HEK293 (cell line): ENCODE measurements at regions not wholly inside any gene's neighbourhood (a gene's known extent, or its start where the extent isn't known, plus 50 kb on each side); places are given as distances from the start of the nearest gene placed in this dataset.

Experiments
- CTCF ChIP-seq: fragments of 450-650 bp; formaldehyde crosslinking; IDR thresholded peaks from 2 replicates; pipeline ENCODE4 v1.5.1; 2016; ENCODE audit warnings: missing biosample characterization, missing genetic modification characterization
- ZNF146 ChIP-seq: fragments of 450-650 bp; formaldehyde crosslinking; IDR thresholded peaks from 2 replicates; pipeline ENCODE4 v1.5.1; 2016; ENCODE audit warnings: missing biosample characterization, missing genetic modification characterization
- ZNF274 ChIP-seq, 2 experiments: fragments of 200-500 bp in 1 of 2; fragments of 450-650 bp in 1 of 2; sonication (Bioruptor generic) in 1 of 2; formaldehyde crosslinking in 1 of 2; IDR thresholded peaks; 2 replicates each; pipeline versions ENCODE4 v1.5.1 to v1.6.1; 2014 to 2016; ENCODE audit warnings: borderline replicate concordance in 1 of 2, inconsistent platforms in 1 of 2, low read length in 1 of 2, missing biosample characterization in 1 of 2, missing genetic modification characterization in 1 of 2
- TF ChIP-seq, protein P1 (sequence below): fragments of 450-650 bp; formaldehyde crosslinking; IDR thresholded peaks from 2 replicates; pipeline ENCODE4 v1.5.1; 2017; ENCODE audit warnings: missing biosample characterization, missing genetic modification characterization
- TF ChIP-seq, protein P2 (sequence below): fragments of 450-650 bp; formaldehyde crosslinking; IDR thresholded peaks from 2 replicates; pipeline ENCODE4 v1.5.1; 2016; ENCODE audit warnings: missing biosample characterization, missing genetic modification characterization

DNA sequence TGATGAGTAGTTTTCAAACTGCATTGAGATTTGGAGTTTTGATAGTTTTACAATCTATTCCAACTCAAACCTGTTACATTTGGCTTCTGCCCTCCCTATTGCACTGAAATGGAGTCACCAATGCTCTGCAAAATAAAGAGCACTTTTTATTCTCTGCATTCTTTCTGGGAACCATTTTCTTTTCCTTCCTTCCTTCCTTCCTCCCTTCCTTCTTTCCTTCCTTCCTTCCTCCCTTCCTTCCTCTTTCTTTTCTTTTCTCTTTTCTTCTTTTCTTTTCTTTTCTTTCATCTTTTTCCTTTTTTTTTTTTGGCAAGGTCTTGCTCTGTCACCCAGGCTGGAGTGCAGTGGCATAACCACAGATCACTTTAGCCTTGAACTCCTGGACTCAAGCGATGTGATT, 114.2 kb downstream of the TBX19 start:
- TF ChIP-seq ZNF146 (no peak), ZNF274 (IDR thresholded peaks at IDR 0.05; ENCODE audit: low read length) (no peak), ZNF274 (tag by site-specific recombination; IDR thresholded peaks at IDR 0.05; ENCODE audit: borderline replicate concordance) (no peak), CTCF (tag by site-specific recombination) (no peak)
- TF ChIP-seq, protein P1, sequence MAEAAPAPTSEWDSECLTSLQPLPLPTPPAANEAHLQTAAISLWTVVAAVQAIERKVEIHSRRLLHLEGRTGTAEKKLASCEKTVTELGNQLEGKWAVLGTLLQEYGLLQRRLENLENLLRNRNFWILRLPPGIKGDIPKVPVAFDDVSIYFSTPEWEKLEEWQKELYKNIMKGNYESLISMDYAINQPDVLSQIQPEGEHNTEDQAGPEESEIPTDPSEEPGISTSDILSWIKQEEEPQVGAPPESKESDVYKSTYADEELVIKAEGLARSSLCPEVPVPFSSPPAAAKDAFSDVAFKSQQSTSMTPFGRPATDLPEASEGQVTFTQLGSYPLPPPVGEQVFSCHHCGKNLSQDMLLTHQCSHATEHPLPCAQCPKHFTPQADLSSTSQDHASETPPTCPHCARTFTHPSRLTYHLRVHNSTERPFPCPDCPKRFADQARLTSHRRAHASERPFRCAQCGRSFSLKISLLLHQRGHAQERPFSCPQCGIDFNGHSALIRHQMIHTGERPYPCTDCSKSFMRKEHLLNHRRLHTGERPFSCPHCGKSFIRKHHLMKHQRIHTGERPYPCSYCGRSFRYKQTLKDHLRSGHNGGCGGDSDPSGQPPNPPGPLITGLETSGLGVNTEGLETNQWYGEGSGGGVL (tag by site-specific recombination): no peak
- TF ChIP-seq, protein P2, sequence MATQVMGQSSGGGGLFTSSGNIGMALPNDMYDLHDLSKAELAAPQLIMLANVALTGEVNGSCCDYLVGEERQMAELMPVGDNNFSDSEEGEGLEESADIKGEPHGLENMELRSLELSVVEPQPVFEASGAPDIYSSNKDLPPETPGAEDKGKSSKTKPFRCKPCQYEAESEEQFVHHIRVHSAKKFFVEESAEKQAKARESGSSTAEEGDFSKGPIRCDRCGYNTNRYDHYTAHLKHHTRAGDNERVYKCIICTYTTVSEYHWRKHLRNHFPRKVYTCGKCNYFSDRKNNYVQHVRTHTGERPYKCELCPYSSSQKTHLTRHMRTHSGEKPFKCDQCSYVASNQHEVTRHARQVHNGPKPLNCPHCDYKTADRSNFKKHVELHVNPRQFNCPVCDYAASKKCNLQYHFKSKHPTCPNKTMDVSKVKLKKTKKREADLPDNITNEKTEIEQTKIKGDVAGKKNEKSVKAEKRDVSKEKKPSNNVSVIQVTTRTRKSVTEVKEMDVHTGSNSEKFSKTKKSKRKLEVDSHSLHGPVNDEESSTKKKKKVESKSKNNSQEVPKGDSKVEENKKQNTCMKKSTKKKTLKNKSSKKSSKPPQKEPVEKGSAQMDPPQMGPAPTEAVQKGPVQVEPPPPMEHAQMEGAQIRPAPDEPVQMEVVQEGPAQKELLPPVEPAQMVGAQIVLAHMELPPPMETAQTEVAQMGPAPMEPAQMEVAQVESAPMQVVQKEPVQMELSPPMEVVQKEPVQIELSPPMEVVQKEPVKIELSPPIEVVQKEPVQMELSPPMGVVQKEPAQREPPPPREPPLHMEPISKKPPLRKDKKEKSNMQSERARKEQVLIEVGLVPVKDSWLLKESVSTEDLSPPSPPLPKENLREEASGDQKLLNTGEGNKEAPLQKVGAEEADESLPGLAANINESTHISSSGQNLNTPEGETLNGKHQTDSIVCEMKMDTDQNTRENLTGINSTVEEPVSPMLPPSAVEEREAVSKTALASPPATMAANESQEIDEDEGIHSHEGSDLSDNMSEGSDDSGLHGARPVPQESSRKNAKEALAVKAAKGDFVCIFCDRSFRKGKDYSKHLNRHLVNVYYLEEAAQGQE (tag by site-specific recombination): no peak
